Activated naive CD4-positive, alpha-beta T cell treated with anti-CD3 and anti-CD28 coated beads, Interleukin-2, amount 50 U/mL, for 24 hours (primary cell): ENCODE measurements at regions not wholly inside any gene's neighbourhood (a gene's known extent, or its start where the extent isn't known, plus 50 kb on each side); places are given as distances from the start of the nearest gene placed in this dataset.

ENCODE experiments used
- H3K27ac Mint-ChIP-seq: one replicate; pipeline ENCODE4 v1.8.0; 2021; ENCODE audit warnings: mild to moderate bottlenecking, mixed read lengths
- H3K27me3 Mint-ChIP-seq: one replicate; pipeline ENCODE4 v1.8.0; 2021; ENCODE audit warnings: mixed read lengths
- H3K36me3 Mint-ChIP-seq: one replicate; pipeline ENCODE4 v1.8.0; 2021; ENCODE audit warnings: mixed read lengths
- H3K4me1 Mint-ChIP-seq: one replicate; pipeline ENCODE4 v1.8.0; 2021; ENCODE audit warnings: mixed read lengths
- H3K4me3 Mint-ChIP-seq: one replicate; pipeline ENCODE4 v1.8.0; 2021; ENCODE audit warnings: mild to moderate bottlenecking, mixed read lengths
- H3K9me3 Mint-ChIP-seq: one replicate; pipeline ENCODE4 v1.8.0; 2021; ENCODE audit warnings: mixed read lengths

GRCh38 chr6:98002678-98003077, 719.7 kb upstream of the MMS22L start:
- Mint-ChIP-seq H3K4me1 (no peaks in the 10 kb centered on the region), H3K9me3 (no peaks in the 10 kb centered on the region), H3K27ac (no peak overlapping the region), H3K4me3 (no peak overlapping the region), H3K27me3 (no peaks in the 10 kb centered on the region), H3K36me3 (no peaks in the 10 kb centered on the region)

- no peaks in the 10 kb centered on the region for H3K27me3 Mint-ChIP-seq
- no peak overlapping the region for H3K27ac Mint-ChIP-seq
- H3K4me3 Mint-ChIP-seq = no peak overlapping the region
- H3K9me3 Mint-ChIP-seq = no peaks in the 10 kb centered on the region
- H3K4me1 Mint-ChIP-seq = no peaks in the 10 kb centered on the region
- no peaks in the 10 kb centered on the region for H3K36me3 Mint-ChIP-seq
Observed at GRCh38 chr6:98014442-98015201, 731.6 kb upstream of the MMS22L start.

GRCh38 chr6:98016565-98016964, 733.5 kb upstream of the MMS22L start:
- no peak overlapping the region for H3K27ac Mint-ChIP-seq
- no peaks in the 10 kb centered on the region for H3K4me1 Mint-ChIP-seq
- H3K36me3 Mint-ChIP-seq = no peaks in the 10 kb centered on the region
- no peaks in the 10 kb centered on the region for H3K27me3 Mint-ChIP-seq
- H3K9me3 Mint-ChIP-seq = no peaks in the 10 kb centered on the region
- no peak overlapping the region for H3K4me3 Mint-ChIP-seq

GRCh38 chr6:98020222-98020621, 737.2 kb upstream of the MMS22L start:
- no peaks in the 10 kb centered on the region for H3K4me1 Mint-ChIP-seq
- H3K36me3 Mint-ChIP-seq = no peaks in the 10 kb centered on the region
- peaks cover 5% of the 10 kb centered on the region for H3K9me3 Mint-ChIP-seq
- H3K4me3 Mint-ChIP-seq = no peak overlapping the region
- no peaks in the 10 kb centered on the region for H3K27me3 Mint-ChIP-seq
- H3K27ac Mint-ChIP-seq = no peak overlapping the region

- Mint-ChIP-seq H3K9me3 (peaks cover 9% of the 10 kb centered on the region), H3K27ac (no peak overlapping the region), H3K36me3 (no peaks in the 10 kb centered on the region), H3K4me1 (no peaks in the 10 kb centered on the region), H3K27me3 (no peaks in the 10 kb centered on the region), H3K4me3 (no peak overlapping the region)
Observed at GRCh38 chr6:98024359-98024758, 741.3 kb upstream of the MMS22L start.

GRCh38 chr6:98027898-98028297, 744.9 kb upstream of the MMS22L start:
- H3K27me3 Mint-ChIP-seq = no peaks in the 10 kb centered on the region
- H3K27ac Mint-ChIP-seq = no peak overlapping the region
- no peak overlapping the region for H3K4me3 Mint-ChIP-seq
- H3K4me1 Mint-ChIP-seq = no peaks in the 10 kb centered on the region
- peaks cover 3% of the 10 kb centered on the region for H3K9me3 Mint-ChIP-seq
- no peaks in the 10 kb centered on the region for H3K36me3 Mint-ChIP-seq

- H3K36me3 Mint-ChIP-seq = no peaks in the 10 kb centered on the region
- H3K4me1 Mint-ChIP-seq = no peaks in the 10 kb centered on the region
- H3K9me3 Mint-ChIP-seq = no peaks in the 10 kb centered on the region
- H3K4me3 Mint-ChIP-seq = no peak overlapping the region
- no peaks in the 10 kb centered on the region for H3K27me3 Mint-ChIP-seq
- H3K27ac Mint-ChIP-seq = no peak overlapping the region
Observed at GRCh38 chr6:98033617-98034016, 750.6 kb upstream of the MMS22L start.

GRCh38 chr6:98036344-98036923, 753.4 kb upstream of the MMS22L start:
- Mint-ChIP-seq H3K4me3 (no peak overlapping the region), H3K36me3 (no peaks in the 10 kb centered on the region), H3K9me3 (no peaks in the 10 kb centered on the region), H3K4me1 (no peaks in the 10 kb centered on the region), H3K27ac (no peak overlapping the region), H3K27me3 (no peaks in the 10 kb centered on the region)

GRCh38 chr6:98037571-98037970, 754.6 kb upstream of the MMS22L start:
- H3K4me1 Mint-ChIP-seq = no peaks in the 10 kb centered on the region

GRCh38 chr6:98039443-98039842, 756.4 kb upstream of the MMS22L start:
- H3K9me3 Mint-ChIP-seq = no peaks in the 10 kb centered on the region
- no peaks in the 10 kb centered on the region for H3K27me3 Mint-ChIP-seq
- H3K4me3 Mint-ChIP-seq = no peak overlapping the region
- H3K36me3 Mint-ChIP-seq = no peaks in the 10 kb centered on the region
- no peak overlapping the region for H3K27ac Mint-ChIP-seq
- H3K4me1 Mint-ChIP-seq = no peaks in the 10 kb centered on the region

More at GRCh38 chr6:98037571-98037970, 754.6 kb upstream of the MMS22L start:
- H3K36me3 Mint-ChIP-seq = no peaks in the 10 kb centered on the region
- no peaks in the 10 kb centered on the region for H3K27me3 Mint-ChIP-seq
- H3K9me3 Mint-ChIP-seq = no peaks in the 10 kb centered on the region
- no peak overlapping the region for H3K4me3 Mint-ChIP-seq
- no peak overlapping the region for H3K27ac Mint-ChIP-seq

- no peaks in the 10 kb centered on the region for H3K4me1 Mint-ChIP-seq
- no peak overlapping the region for H3K4me3 Mint-ChIP-seq
- H3K9me3 Mint-ChIP-seq = no peaks in the 10 kb centered on the region
- H3K27ac Mint-ChIP-seq = no peak overlapping the region
- no peaks in the 10 kb centered on the region for H3K36me3 Mint-ChIP-seq
- no peaks in the 10 kb centered on the region for H3K27me3 Mint-ChIP-seq
Observed at GRCh38 chr6:98039904-98040607, 757.0 kb upstream of the MMS22L start.

- Mint-ChIP-seq H3K27me3 (peaks cover 2% of the 10 kb centered on the region), H3K36me3 (no peaks in the 10 kb centered on the region), H3K9me3 (no peaks in the 10 kb centered on the region), H3K4me1 (no peaks in the 10 kb centered on the region), H3K27ac (no peak overlapping the region), H3K4me3 (no peak overlapping the region)
Observed at GRCh38 chr6:98041056-98041455, 758.0 kb upstream of the MMS22L start.

GRCh38 chr6:98041921-98042320, 758.9 kb upstream of the MMS22L start:
- Mint-ChIP-seq H3K27ac (no peak overlapping the region), H3K36me3 (no peaks in the 10 kb centered on the region), H3K9me3 (no peaks in the 10 kb centered on the region), H3K4me1 (no peaks in the 10 kb centered on the region), H3K27me3 (peaks cover 2% of the 10 kb centered on the region), H3K4me3 (no peak overlapping the region)

GRCh38 chr6:98044151-98044561, 761.1 kb upstream of the MMS22L start:
- H3K4me1 Mint-ChIP-seq = no peaks in the 10 kb centered on the region
- H3K4me3 Mint-ChIP-seq = no peak overlapping the region
- H3K9me3 Mint-ChIP-seq = no peaks in the 10 kb centered on the region
- no peak overlapping the region for H3K27ac Mint-ChIP-seq
- peaks cover 2% of the 10 kb centered on the region for H3K27me3 Mint-ChIP-seq
- H3K36me3 Mint-ChIP-seq = no peaks in the 10 kb centered on the region

- H3K27me3 Mint-ChIP-seq = peaks cover 2% of the 10 kb centered on the region
- no peaks in the 10 kb centered on the region for H3K4me1 Mint-ChIP-seq
- no peak overlapping the region for H3K27ac Mint-ChIP-seq
Observed at GRCh38 chr6:98044791-98045470, 761.9 kb upstream of the MMS22L start.

GRCh38 chr6:98047164-98047563, 764.1 kb upstream of the MMS22L start:
- no peaks in the 10 kb centered on the region for H3K36me3 Mint-ChIP-seq
- peaks cover 2% of the 10 kb centered on the region for H3K27me3 Mint-ChIP-seq
- no peaks in the 10 kb centered on the region for H3K4me1 Mint-ChIP-seq
- no peak overlapping the region for H3K4me3 Mint-ChIP-seq
- no peak overlapping the region for H3K27ac Mint-ChIP-seq
- no peaks in the 10 kb centered on the region for H3K9me3 Mint-ChIP-seq

More at GRCh38 chr6:98044791-98045470, 761.9 kb upstream of the MMS22L start:
- no peak overlapping the region for H3K4me3 Mint-ChIP-seq
- H3K9me3 Mint-ChIP-seq = no peaks in the 10 kb centered on the region
- no peaks in the 10 kb centered on the region for H3K36me3 Mint-ChIP-seq
